Lung (tissue), 11 donors: ENCODE measurements at regions not wholly inside any gene's neighbourhood (a gene's known extent, or its start where the extent isn't known, plus 50 kb on each side); places are given as distances from the start of the nearest gene placed in this dataset.

Experiments
- ATAC-seq: fragments of 200-7000 bp; cut with Tn5 transposase; one replicate; pipeline ENCODE4 v1.9.1; 2020; ENCODE audit warnings: moderate number of reproducible peaks; ENCODE audit not compliant: insufficient read depth, low FRiP score
- DNase-seq, 3 donors: peaks; one replicate each; pipeline ENCODE4 v3.0.0-alpha.2; 2013 to 2017
- H3K27ac ChIP-seq, 2 donors: one replicate each; pipeline ENCODE4 v1.5.1; 2013; ENCODE audit warnings: mild to moderate bottlenecking in 2 of 2, moderate library complexity in 2 of 2, control low read depth in 1 of 2, inconsistent platforms in 1 of 2, low read depth in 1 of 2, low read length in 1 of 2
- H3K27me3 ChIP-seq, 3 donors: one replicate each; pipeline ENCODE4 v1.5.1; 2013; ENCODE audit warnings: low read length in 2 of 3; ENCODE audit not compliant: control insufficient read depth in 3 of 3, insufficient read depth in 3 of 3
- H3K36me3 ChIP-seq, 4 donors: one replicate each; pipeline ENCODE4 v1.5.1; 2013; ENCODE audit warnings: low read length in 4 of 4, mild to moderate bottlenecking in 1 of 4, moderate library complexity in 1 of 4; ENCODE audit not compliant: control insufficient read depth in 4 of 4, insufficient read depth in 4 of 4
- H3K4me1 ChIP-seq, 5 donors: one replicate each; pipeline ENCODE4 v1.5.1; 2013; ENCODE audit warnings: low read length in 5 of 5, mild to moderate bottlenecking in 2 of 5, moderate library complexity in 1 of 5; ENCODE audit not compliant: control insufficient read depth in 5 of 5, insufficient read depth in 5 of 5
- H3K4me3 ChIP-seq: one replicate; pipeline ENCODE4 v1.5.1; 2013; ENCODE audit warnings: mild to moderate bottlenecking, control low read depth, moderate library complexity
- H3K9ac ChIP-seq, 2 donors: one replicate each; pipeline ENCODE4 v1.5.1; 2013; ENCODE audit warnings: low read length in 2 of 2, control low read depth in 1 of 2; ENCODE audit not compliant: insufficient read depth in 1 of 2
- H3K9me3 ChIP-seq, 4 donors: one replicate each; pipeline ENCODE4 v1.5.1; 2013; ENCODE audit warnings: low read length in 3 of 4, mild to moderate bottlenecking in 1 of 4, moderate library complexity in 1 of 4; ENCODE audit not compliant: control insufficient read depth in 4 of 4, insufficient read depth in 3 of 4
- CTCF ChIP-seq: IDR thresholded peaks from 2 replicates; pipeline ENCODE4 v1.5.1; 2012; ENCODE audit warnings: mild to moderate bottlenecking; ENCODE audit errors: control extremely low read depth, extremely low read depth
- WGBS, 2 donors: extraction: QIAGEN DNeasy Blood & Tissue Kit; methylation state at CpG; one replicate each; pipeline ENCODE4 v1.1.7; 2013; 5-methylcytosine and 5-hydroxymethylcytosine counted together
- donor health status: control.
- donor health status: control.
- donor health status: Bipolar disorder and iron deficiency.
- donor health status: healthy.
- donor health status: DM: yes; HTN: yes; CAD: no.

GRCh38 chr2:143905587-143905986, 614.3 kb downstream of the ZEB2 start:
- Histone ChIP-seq H3K9me3 (peaks cover 0 to 1% (median 0%) of the 10 kb centered on the region in 4 donors), H3K9ac (no peak overlapping the region), H3K4me3 (no peak overlapping the region), H3K27ac (no peak overlapping the region), H3K27me3 (no peaks in the 10 kb centered on the region), H3K36me3 (no peaks in the 10 kb centered on the region), H3K4me1 (peaks cover 0 to 15% (median 2%) of the 10 kb centered on the region in 5 donors)
- DNase-seq (no peak), ATAC-seq (no peak)
- no peak for TF ChIP-seq CTCF
- 82 to 97% methylated on average over 4 of the region's 4 CpGs for WGBS, 2 donors

- no peak for TF ChIP-seq CTCF
- 71% methylated on average over 5 of the region's 5 CpGs for WGBS, 2 donors
- no peak for DNase-seq
- Histone ChIP-seq H3K27me3 (no peaks in the 10 kb centered on the region), H3K36me3 (no peaks in the 10 kb centered on the region), H3K4me3 (no peak overlapping the region), H3K27ac (no peak overlapping the region), H3K4me1 (peaks cover 0 to 9% (median 0%) of the 10 kb centered on the region in 5 donors), H3K9ac (no peak overlapping the region), H3K9me3 (peaks cover 0 to 2% (median 0%) of the 10 kb centered on the region in 4 donors)
- peak; percentile 47 for ATAC-seq
These were observed 616.6 kb downstream of the ZEB2 start for GRCh38 chr2:143903172-143903856.

GRCh38 chr2:143901185-143901842, 618.6 kb downstream of the ZEB2 start:
- ATAC-seq (no peak), DNase-seq (no peak)
- no peak for TF ChIP-seq CTCF
- H3K27me3 ChIP-seq = no peaks in the 10 kb centered on the region
- H3K4me3 ChIP-seq = no peak overlapping the region
- 72 to 83% methylated on average over 4 of the region's 4 CpGs for WGBS, 2 donors
- H3K9me3 ChIP-seq = peaks cover 0 to 2% (median 0%) of the 10 kb centered on the region in 4 donors
- no peaks in the 10 kb centered on the region for H3K36me3 ChIP-seq
- H3K9ac ChIP-seq = no peak overlapping the region
- peaks cover 0 to 9% (median 0%) of the 10 kb centered on the region in 5 donors for H3K4me1 ChIP-seq
- H3K27ac ChIP-seq = no peak overlapping the region
